Fibroblast of the aortic adventitia (primary cell): ENCODE measurements at regions not wholly inside any gene's neighbourhood (a gene's known extent, or its start where the extent isn't known, plus 50 kb on each side); places are given as distances from the start of the nearest gene placed in this dataset.

Source experiments
- DNase-seq: peaks from one replicate; pipeline ENCODE4 v3.0.0-alpha.2; 2010; ENCODE audit warnings: low read depth
- H3K4me3 ChIP-seq: 2 replicates; pipeline ENCODE4 v1.5.1; 2011; ENCODE audit warnings: low read depth, mild to moderate bottlenecking, control low read depth, low read length, moderate library complexity
- CTCF ChIP-seq: IDR thresholded peaks from 2 replicates; pipeline ENCODE4 v1.5.1; 2011; ENCODE audit warnings: mild to moderate bottlenecking, low read length, control low read depth, inconsistent platforms; ENCODE audit not compliant: insufficient read depth

- TF ChIP-seq CTCF, result no peak
- no peak overlapping the region for H3K4me3 ChIP-seq
- no peak for DNase-seq
Measured at GRCh38 chr4:91795947-91796346, 507.8 kb upstream of the GRID2 start.

- H3K4me3 ChIP-seq, result no peak overlapping the region
- no peak for TF ChIP-seq CTCF
- no peak for DNase-seq
Measured at GRCh38 chr4:91812319-91812718, 491.4 kb upstream of the GRID2 start.

- DNase-seq, result no peak
- no peak overlapping the region for H3K4me3 ChIP-seq
- no peak for TF ChIP-seq CTCF
Measured at GRCh38 chr4:91824773-91825172, 479.0 kb upstream of the GRID2 start.

GRCh38 chr4:91826186-91826585 is 477.6 kb upstream of the GRID2 start:
- no peak overlapping the region for H3K4me3 ChIP-seq
- TF ChIP-seq CTCF, result no peak
- DNase-seq, result peak; percentile 4

- no peak for TF ChIP-seq CTCF
- no peak for DNase-seq
- H3K4me3 ChIP-seq, result no peak overlapping the region
Measured at GRCh38 chr4:91827914-91828313, 475.9 kb upstream of the GRID2 start.

GRCh38 chr4:91829531-91829930 is 474.2 kb upstream of the GRID2 start:
- H3K4me3 ChIP-seq, result no peak overlapping the region
- no peak for TF ChIP-seq CTCF
- no peak for DNase-seq

- no peak for DNase-seq
- no peak for TF ChIP-seq CTCF
- H3K4me3 ChIP-seq, result no peak overlapping the region
Measured at GRCh38 chr4:91830681-91831395, 472.9 kb upstream of the GRID2 start.
